ENCODE measurements at regions not wholly inside any gene's neighbourhood (a gene's known extent, or its start where the extent isn't known, plus 50 kb on each side); places are given as distances from the start of the nearest gene placed in this dataset.

- in situ Hi-C loops (cut with MboI; ENCODE audit: low sequenced_read_pairs, unreplicated experiment): no loop called here
- no peak for TF ChIP-seq CTCF (IDR thresholded peaks at IDR 0.05; ENCODE audit: borderline replicate concordance, control extremely low read depth, extremely low read depth, insufficient read depth, missing control alignments)
- no peak for DNase-seq (ENCODE audit: low spot score)
Measured at GRCh38 chr16:17983114-17983513, 353.4 kb downstream of the NPIPA8 start.

- in situ Hi-C loops (cut with MboI; ENCODE audit: low sequenced_read_pairs, unreplicated experiment): no loop called here
- no peak for TF ChIP-seq CTCF (IDR thresholded peaks at IDR 0.05; ENCODE audit: borderline replicate concordance, control extremely low read depth, extremely low read depth, insufficient read depth, missing control alignments)
- DNase-seq (ENCODE audit: low spot score): no peak
Measured at GRCh38 chr16:17977260-17977659, 359.3 kb downstream of the NPIPA8 start.

- no peak for DNase-seq (ENCODE audit: low spot score)
- TF ChIP-seq CTCF (IDR thresholded peaks at IDR 0.05; ENCODE audit: borderline replicate concordance, control extremely low read depth, extremely low read depth, insufficient read depth, missing control alignments): no peak
- in situ Hi-C loops (cut with MboI; ENCODE audit: low sequenced_read_pairs, unreplicated experiment): no loop called here
Measured at GRCh38 chr16:17972460-17972943, 364.0 kb downstream of the NPIPA8 start.

GRCh38 chr16:17970816-17971331, 365.7 kb downstream of the NPIPA8 start:
- peak; percentile 7 for TF ChIP-seq CTCF (IDR thresholded peaks at IDR 0.05; ENCODE audit: borderline replicate concordance, control extremely low read depth, extremely low read depth, insufficient read depth, missing control alignments)
- in situ Hi-C loops (cut with MboI; ENCODE audit: low sequenced_read_pairs, unreplicated experiment): no loop called here
- no peak for DNase-seq (ENCODE audit: low spot score)

GRCh38 chr16:17970157-17970765, 366.3 kb downstream of the NPIPA8 start:
- in situ Hi-C loops (cut with MboI; ENCODE audit: low sequenced_read_pairs, unreplicated experiment): no loop called here
- DNase-seq (ENCODE audit: low spot score): no peak
- no peak for TF ChIP-seq CTCF (IDR thresholded peaks at IDR 0.05; ENCODE audit: borderline replicate concordance, control extremely low read depth, extremely low read depth, insufficient read depth, missing control alignments)

- in situ Hi-C loops (cut with MboI; ENCODE audit: low sequenced_read_pairs, unreplicated experiment): no loop called here
- TF ChIP-seq CTCF (IDR thresholded peaks at IDR 0.05; ENCODE audit: borderline replicate concordance, control extremely low read depth, extremely low read depth, insufficient read depth, missing control alignments): no peak
- no peak for DNase-seq (ENCODE audit: low spot score)
Measured at GRCh38 chr16:17965133-17965900, 371.2 kb downstream of the NPIPA8 start.

Measured in GM13976 (cell line).